GM21423 (cell line): ENCODE measurements at regions not wholly inside any gene's neighbourhood (a gene's known extent, or its start where the extent isn't known, plus 50 kb on each side); places are given as distances from the start of the nearest gene placed in this dataset.
"Not testable (repeated sequence)": the region's sequence is repeated elsewhere in the genome, so short reads cannot be mapped to it uniquely, and the experiment has no call there.

Experiments
- ATAC-seq: cut with Tn5 transposase; IDR thresholded peaks from one replicate; pipeline ENCODE4 v1.9.1; 2021; ENCODE audit warnings: mild to moderate bottlenecking, moderate library complexity; ENCODE audit not compliant: unreplicated experiment

GRCh38 chr4:66339007-66339406 lies 668.7 kb upstream of the EPHA5 start:
- ATAC-seq, result no peak

DNA sequence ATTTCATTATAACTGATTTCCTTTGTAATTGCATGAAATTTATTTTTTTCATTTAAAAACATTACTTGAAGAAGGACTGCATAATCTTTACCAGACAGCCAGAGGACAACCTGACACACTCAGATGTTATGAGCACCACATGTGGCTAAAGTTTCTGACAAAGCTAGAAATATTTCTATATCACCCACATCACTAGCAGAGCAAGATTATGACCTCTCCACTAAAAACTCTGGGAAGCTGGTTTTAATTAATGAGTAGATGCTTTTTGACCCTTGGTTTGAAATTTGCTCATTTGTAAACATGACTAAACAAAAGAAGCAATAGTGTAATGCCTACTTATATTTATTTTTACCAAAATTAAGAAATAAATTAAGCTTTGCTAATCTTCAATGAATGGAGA lies 661.5 kb upstream of the EPHA5 start:
- ATAC-seq, result no peak

GRCh38 chr4:66330125-66330524 lies 659.8 kb upstream of the EPHA5 start:
- ATAC-seq, result no peak

DNA sequence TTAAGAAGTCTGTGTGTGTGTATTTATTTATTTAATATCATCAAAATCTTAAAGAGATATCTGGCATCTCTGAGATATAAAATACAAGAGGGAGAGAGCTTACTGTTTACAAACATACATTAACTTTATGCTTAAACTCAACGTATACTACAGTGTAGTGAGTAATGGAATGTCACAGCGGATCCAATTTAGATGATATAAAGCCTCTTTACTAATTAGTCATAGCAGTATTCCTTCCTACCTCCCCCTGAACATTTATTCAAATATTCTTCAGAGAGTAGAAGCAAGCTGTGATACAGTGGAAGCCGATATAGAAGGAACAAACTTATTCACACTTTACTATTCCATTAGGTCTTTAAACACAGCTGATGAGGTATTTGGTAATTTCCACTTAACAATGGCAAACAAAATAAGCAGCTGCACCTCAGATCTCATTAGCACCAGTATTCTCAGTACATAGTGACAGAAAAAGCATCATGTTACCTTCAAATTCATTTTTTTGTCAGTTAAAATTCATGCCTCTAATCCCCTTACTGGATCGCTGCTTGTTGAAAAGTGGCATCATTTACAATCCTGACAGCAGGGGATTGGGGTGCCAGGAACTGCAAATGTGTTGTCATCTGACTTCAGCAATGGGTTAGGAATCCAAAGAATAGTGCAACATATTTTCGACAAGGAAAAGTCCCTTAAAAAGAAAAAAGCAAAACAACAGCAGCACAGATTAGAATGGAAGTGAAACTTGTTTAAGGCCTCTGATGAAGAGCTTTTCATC lies 658.7 kb upstream of the EPHA5 start:
- no peak for ATAC-seq

GRCh38 chr4:66307641-66308438 lies 637.6 kb upstream of the EPHA5 start:
- no peak for ATAC-seq

DNA sequence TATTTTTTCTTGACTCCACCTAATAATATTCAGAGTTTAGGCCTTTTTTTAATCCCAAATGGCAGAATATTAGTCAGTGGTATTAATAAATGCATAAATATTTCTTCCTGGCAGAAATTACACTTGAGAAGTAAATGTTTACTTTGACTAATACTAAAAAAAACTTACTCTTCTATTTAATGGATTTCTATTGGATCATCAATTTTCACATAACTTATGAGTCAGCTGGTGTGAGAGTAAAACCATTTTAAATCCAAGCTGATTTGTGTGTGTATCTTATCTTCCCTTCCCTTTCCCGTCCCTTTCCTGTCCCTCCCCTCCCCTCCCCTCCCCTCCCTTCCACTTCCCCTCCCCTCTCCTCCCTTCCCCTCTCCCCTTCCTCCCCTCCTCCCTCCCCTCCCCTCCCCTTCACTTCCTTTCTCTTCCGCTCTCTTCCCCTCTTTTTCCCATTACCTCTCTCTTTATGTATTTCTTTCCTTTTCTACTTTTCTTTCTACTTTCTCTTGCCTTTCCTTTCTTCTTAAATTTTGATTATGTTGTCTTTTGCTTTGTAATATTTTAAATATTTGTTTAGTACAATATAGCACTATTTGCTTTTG lies 630.1 kb upstream of the EPHA5 start:
- no peak for ATAC-seq

DNA sequence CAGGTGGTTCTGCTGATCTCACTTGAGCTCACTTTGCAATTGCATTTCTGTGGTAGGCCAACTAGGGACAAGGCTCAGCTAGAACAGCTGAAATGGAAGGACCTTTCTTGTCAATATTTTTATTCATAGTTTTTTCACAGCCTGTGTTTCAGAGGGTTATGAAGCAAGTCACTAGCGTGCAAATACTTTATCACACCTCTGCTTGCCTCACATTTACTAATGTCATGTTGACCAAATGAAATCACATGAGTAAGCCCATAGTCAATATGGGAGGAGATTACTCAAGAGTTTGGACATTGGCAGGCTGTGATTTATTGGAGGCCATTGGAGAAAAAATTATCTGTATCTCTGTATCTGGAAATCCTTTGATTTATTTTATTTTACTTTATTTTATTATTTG lies 628.3 kb upstream of the EPHA5 start:
- no peak for ATAC-seq

DNA sequence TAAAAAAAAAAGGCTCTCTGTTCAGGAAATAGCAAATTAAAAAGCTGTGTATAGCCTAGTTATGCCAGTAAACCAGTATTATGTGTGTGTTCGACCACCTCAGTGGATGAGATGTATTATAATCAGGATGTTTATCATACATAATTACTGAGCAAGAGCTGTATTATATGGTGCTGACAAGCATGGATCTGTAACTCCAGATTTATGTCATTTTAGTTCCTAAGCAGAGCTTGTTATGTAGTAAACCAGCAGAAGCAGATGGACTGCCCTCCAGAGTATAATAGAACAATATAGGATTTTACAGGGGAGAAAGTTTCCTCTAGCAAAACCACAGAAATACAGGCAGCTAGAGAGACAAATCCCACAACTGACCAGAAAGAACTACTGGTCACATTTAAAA lies 627.4 kb upstream of the EPHA5 start:
- no peak for ATAC-seq

DNA sequence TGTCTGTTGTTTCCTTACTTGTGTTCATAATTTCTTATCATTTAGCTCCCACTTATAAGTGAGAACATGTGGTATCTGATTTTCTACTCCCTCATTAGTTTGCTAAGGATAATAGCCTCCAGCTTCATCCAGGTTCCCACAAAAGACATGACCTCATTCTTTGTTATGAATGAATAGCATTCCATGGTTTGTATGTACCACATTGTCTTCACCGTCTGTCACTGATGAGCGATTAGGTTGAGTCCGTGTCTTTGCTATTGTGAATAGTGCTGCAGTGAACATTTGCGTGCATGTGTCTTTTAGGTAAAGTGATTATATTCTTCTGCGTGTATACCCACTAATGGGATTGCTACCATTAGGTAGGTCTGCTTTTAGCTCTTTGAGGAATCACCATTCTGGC lies 624.3 kb upstream of the EPHA5 start:
- no peak for ATAC-seq

DNA sequence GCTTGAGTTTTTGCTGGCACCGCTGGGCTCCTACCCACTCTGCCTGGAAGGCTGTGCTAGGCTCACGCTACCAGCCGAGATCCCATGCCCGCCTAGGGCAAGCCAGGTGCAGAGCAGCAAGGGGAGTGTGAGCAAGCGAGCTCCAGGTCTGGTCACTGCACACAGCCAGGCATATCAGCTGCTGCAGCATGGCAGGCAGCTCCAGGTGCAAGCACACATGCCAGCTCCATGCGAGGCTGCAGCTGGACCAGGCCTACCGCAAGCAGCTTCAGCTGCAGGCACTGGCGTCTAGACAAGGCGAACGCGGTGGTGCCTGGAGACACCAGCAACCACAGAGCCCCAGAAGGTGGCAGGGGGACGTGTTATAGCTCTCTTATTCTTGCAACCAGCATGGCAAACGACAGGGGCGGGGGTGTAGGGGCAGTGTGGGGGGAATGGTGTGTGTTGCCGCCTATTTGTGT lies 614.7 kb upstream of the EPHA5 start:
- ATAC-seq, result no peak

DNA sequence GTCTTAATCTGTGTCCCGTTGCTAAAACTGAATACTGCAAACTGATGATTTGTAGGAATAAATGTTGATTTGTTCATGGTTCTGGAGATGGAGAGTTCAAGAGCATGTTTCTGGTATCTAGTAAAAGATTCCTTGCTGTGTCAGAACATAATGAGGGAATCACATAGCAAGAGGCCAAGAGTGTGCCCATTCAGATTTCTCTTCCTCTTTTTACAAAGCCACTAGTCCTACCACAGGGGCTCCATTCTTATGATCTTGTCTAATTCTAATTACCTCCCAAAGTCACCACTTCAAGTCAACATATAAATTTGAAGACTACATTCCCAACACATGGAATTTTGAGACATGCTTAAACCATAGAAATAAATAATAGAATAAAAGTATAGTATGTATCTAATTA lies 608.8 kb upstream of the EPHA5 start:
- ATAC-seq, result no peak

- ATAC-seq, result no peak
Measured at GRCh38 chr4:66275411-66276038, 605.2 kb upstream of the EPHA5 start.

DNA sequence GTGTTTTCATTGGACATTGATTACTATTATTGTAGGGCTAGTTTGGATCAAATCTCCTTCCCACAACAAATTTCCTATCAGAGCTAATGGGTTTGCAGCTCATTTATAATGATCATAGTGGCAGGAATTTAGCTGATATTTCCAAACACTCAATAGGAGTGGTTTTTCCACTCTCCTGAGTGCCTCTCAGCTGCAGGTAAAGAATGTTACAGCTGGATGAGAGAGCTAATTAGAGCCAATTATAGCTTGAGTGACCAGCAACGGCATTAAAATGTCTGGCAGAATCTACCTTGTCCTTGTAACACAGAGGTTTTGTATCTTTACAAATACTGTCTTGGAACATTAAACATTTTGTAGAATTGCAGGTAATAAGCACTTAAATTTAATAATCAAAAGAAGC lies 602.8 kb upstream of the EPHA5 start:
- no peak for ATAC-seq

DNA sequence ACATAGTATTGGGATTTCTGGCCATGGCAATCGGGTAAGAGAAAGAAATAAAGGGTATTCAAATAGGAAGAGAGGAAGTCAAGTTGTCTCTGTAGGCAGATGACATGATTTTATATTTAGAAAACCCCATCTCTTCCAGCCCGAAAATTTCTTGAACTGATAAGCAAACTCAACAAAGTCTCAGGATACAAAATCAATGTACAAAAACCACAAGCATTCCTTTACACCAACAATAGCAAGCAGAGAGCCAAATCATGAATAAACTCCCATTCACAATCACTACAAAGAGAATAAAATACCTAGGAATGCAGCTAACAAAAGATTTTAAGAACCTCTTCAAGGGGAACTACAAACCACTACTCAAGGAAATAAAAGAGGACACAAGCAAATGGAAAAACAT lies 600.1 kb upstream of the EPHA5 start:
- not testable (repeated sequence) for ATAC-seq

- ATAC-seq, result not testable (repeated sequence)
Measured at GRCh38 chr4:66266554-66266953, 596.3 kb upstream of the EPHA5 start.

GRCh38 chr4:66266035-66266434 lies 595.7 kb upstream of the EPHA5 start:
- no peak for ATAC-seq

DNA sequence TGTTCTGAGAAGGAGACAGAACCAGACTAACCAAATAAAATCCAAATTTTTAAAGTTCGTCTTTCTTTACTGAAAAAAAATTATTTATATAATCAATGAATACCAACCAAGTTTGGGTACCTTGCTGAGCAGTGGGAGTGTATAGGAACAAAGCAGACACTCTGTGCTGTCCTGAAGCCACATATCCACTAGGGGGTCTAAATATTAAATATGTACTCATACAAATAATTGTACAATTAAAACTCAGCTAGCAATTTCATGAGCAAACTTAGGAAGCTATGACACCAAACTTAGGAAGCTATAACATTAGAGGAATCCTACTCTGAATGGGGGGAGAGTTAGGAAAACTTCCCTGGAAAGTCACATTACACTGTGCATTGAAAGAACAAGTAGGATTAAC lies 582.0 kb upstream of the EPHA5 start:
- ATAC-seq, result no peak

DNA sequence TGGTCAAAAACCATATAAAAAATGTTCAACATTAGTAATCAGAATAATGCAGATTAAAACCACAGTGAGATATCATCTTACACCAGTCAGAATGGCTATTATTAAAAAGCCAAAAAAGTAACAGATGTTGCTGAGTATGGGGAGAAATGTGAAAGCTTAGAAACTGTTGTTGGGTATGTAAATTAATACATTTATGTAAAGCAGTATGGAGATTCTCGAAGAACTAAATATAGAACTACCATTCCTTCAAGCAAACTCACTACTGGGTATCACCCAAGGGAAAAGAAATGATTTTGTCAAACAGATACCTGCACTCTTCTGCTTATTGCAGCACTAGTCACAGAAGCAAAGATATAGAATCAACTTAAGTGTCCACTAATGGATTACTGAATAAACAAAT lies 576.4 kb upstream of the EPHA5 start:
- ATAC-seq, result no peak

DNA sequence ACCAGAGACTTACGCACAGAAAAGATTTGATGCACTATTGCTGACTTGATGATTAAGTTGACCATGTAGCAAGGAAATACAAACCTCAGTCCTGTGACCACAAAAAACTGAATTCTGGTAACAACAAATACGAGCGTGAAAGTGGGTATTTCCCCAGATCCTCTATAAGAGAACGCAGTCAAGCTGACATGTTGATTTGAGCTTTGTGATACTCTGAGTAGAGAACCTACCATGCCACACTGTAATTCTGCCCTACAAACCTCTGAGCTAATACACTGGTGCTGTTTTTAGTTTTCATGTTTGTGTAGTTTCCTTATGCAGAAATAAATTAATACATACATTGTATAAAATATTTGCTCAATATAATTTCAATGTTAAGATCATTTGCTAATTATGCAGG lies 565.6 kb upstream of the EPHA5 start:
- ATAC-seq, result no peak

DNA sequence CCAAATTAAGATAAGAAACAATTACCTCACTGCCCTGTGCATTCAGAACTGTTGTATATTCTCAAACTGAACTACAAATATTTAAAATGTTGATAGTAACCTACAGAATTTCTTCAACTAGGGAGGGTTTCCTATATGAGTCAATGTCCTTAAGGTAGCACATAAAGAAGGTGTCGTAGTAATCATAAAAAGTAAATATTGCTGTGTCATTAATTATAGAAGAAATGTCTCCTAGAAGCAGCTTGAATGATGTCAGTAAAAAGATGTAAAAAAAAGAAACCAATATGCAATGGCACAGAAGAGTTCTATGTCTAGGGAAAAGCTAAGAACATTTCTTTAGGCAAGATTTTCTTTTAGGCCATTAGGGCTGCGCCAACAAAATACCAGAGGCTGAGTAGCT lies 559.6 kb upstream of the EPHA5 start:
- ATAC-seq, result no peak

DNA sequence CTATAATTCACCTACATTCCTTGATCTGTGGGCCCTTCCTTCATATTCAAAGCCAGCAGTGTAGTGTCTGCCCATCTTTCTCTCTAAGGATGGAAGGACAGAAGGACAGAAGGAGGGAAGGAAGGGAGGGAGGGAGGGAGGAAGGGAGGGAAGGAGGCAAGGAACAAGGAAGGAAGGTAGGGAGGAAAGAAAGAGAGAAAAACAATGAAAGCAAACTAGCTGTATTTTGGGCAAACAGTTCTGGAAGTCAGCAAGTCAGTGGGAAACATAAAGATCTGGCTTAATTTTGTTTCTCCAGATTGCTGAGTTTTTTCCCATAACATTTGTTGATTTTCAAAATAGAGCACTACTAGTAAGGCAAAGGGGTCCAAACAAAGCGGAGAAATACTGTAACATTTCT lies 555.2 kb upstream of the EPHA5 start:
- no peak for ATAC-seq
